RWPE2 (cell line): ENCODE measurements at regions not wholly inside any gene's neighbourhood (a gene's known extent, or its start where the extent isn't known, plus 50 kb on each side); places are given as distances from the start of the nearest gene placed in this dataset.
"Not testable (repeated sequence)": the region's sequence is repeated elsewhere in the genome, so short reads cannot be mapped to it uniquely, and the experiment has no call there.

Experiments used
- ATAC-seq: fragments of 200-7000 bp; cut with Tn5 transposase; 3 replicates; pipeline ENCODE4 v1.9.1; 2021; ENCODE audit warnings: low read depth
- DNase-seq: peaks from one replicate; pipeline ENCODE4 v3.0.0-alpha.2; 2020; ENCODE audit warnings: low spot score
- H3K27ac ChIP-seq: fragments of 450-650 bp; 2 replicates; pipeline ENCODE4 v1.5.1; 2017; ENCODE audit warnings: mild to moderate bottlenecking; ENCODE audit not compliant: poor library complexity, severe bottlenecking
- H3K27me3 ChIP-seq: fragments of 250-450 bp; sonication (Bioruptor Pico); 2 replicates; pipeline ENCODE4 v1.5.1; 2021; ENCODE audit warnings: mild to moderate bottlenecking, moderate library complexity; ENCODE audit not compliant: insufficient read depth, poor library complexity, severe bottlenecking
- H3K36me3 ChIP-seq: fragments of 250-450 bp; sonication (Bioruptor Pico); 2 replicates; pipeline ENCODE4 v1.5.1; 2020; ENCODE audit warnings: low read depth, mild to moderate bottlenecking, moderate library complexity
- H3K4me1 ChIP-seq: fragments of 250-450 bp; sonication (Bioruptor Pico); 2 replicates; pipeline ENCODE4 v1.5.1; 2021; ENCODE audit warnings: mild to moderate bottlenecking, moderate library complexity; ENCODE audit not compliant: insufficient read depth, poor library complexity, severe bottlenecking
- H3K4me3 ChIP-seq: fragments of 250-450 bp; sonication (Bioruptor Pico); 2 replicates; pipeline ENCODE4 v1.5.1; 2021; ENCODE audit warnings: mild to moderate bottlenecking, moderate library complexity; ENCODE audit not compliant: severe bottlenecking
- H3K9me3 ChIP-seq: fragments of 250-450 bp; sonication (Bioruptor Pico); 2 replicates; pipeline ENCODE4 v1.5.1; 2021; ENCODE audit warnings: mild to moderate bottlenecking, moderate library complexity; ENCODE audit not compliant: severe bottlenecking
- TF ChIP-seq, protein P1 (sequence below): fragments of 450-650 bp; IDR thresholded peaks from one replicate; pipeline ENCODE4 v1.5.1; 2017; ENCODE audit warnings: mild to moderate bottlenecking, moderate library complexity; ENCODE audit not compliant: poor library complexity, severe bottlenecking

DNA sequence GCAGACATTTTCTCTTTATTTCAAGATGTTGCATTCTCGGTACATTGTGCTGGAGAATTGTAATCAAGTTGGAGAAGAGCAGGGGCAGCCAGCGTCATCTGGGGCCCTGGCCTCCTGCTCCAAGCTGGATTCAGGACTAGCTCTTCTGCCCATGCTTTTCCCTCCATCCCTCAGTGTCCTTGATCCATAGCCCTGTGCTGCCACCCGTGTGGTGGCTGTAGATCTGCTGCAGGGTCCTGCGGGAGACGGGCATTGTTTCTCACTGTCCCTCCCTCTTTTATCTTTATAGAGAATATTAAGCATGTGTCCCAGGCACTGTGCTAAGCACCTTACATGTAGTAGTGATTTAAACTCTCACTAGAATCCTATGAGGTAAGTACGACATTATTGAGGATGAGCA lies 60.5 kb upstream of the HAND1 start:
- H3K27me3 ChIP-seq: peaks cover 5% of the 10 kb centered on the region
- no peaks in the 10 kb centered on the region for H3K9me3 ChIP-seq
- no peak for DNase-seq
- H3K4me3 ChIP-seq: no peak overlapping the region
- H3K4me1 ChIP-seq: no peaks in the 10 kb centered on the region
- no peak overlapping the region for H3K27ac ChIP-seq
- no peak for ATAC-seq
- TF ChIP-seq, protein P1, sequence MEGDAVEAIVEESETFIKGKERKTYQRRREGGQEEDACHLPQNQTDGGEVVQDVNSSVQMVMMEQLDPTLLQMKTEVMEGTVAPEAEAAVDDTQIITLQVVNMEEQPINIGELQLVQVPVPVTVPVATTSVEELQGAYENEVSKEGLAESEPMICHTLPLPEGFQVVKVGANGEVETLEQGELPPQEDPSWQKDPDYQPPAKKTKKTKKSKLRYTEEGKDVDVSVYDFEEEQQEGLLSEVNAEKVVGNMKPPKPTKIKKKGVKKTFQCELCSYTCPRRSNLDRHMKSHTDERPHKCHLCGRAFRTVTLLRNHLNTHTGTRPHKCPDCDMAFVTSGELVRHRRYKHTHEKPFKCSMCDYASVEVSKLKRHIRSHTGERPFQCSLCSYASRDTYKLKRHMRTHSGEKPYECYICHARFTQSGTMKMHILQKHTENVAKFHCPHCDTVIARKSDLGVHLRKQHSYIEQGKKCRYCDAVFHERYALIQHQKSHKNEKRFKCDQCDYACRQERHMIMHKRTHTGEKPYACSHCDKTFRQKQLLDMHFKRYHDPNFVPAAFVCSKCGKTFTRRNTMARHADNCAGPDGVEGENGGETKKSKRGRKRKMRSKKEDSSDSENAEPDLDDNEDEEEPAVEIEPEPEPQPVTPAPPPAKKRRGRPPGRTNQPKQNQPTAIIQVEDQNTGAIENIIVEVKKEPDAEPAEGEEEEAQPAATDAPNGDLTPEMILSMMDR: no peak
- no peaks in the 10 kb centered on the region for H3K36me3 ChIP-seq

GRCh38 chr5:154536439-154536838 lies 58.4 kb upstream of the HAND1 start:
- not testable (repeated sequence) for H3K27ac ChIP-seq, H3K9me3 ChIP-seq, H3K4me1 ChIP-seq, H3K36me3 ChIP-seq, H3K27me3 ChIP-seq, H3K4me3 ChIP-seq, DNase-seq, ATAC-seq

GRCh38 chr5:154535535-154535934 lies 57.5 kb upstream of the HAND1 start:
- no peak for ATAC-seq
- no peaks in the 10 kb centered on the region for H3K4me1 ChIP-seq

DNA sequence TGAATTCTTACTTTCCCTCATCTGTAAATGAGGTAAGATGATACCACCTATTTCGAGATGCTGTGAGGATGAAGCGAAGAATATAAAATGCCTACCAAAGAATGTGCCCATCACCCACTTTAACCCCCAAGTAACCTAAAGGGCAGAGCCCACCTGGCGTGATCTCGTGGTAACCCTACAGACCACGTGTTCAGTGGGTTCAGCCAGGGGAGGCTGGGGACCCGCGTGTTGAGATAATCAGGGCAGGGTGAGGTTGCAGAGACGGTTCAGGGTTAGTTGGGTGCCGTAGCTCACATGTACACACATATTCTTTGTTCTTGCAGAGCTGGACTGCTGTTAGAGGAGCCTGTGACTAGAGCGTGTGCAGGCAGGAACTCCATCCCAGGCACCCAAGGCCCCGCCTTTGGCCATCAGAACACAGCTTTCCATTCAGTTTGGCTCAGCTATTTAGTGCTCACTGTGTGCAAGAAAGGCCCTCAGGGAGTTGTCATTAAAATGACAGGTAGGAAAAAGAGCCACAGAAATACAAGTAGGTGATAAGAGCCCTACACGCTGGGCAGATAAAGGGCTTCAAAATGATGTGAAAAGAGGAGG lies 56.5 kb upstream of the HAND1 start:
- no peaks in the 10 kb centered on the region for H3K4me1 ChIP-seq
- no peak for ATAC-seq
- H3K36me3 ChIP-seq: no peaks in the 10 kb centered on the region
- no peak overlapping the region for H3K4me3 ChIP-seq
- no peak for DNase-seq
- no peak overlapping the region for H3K27ac ChIP-seq
- H3K9me3 ChIP-seq: no peaks in the 10 kb centered on the region
- H3K27me3 ChIP-seq: no peaks in the 10 kb centered on the region
- TF ChIP-seq, protein P1: no peak

More at GRCh38 chr5:154535535-154535934, 57.5 kb upstream of the HAND1 start:
- DNase-seq: no peak
- Histone ChIP-seq H3K9me3 (no peaks in the 10 kb centered on the region), H3K27me3 (no peaks in the 10 kb centered on the region), H3K4me3 (no peak overlapping the region), H3K36me3 (no peaks in the 10 kb centered on the region), H3K27ac (no peak overlapping the region)
- TF ChIP-seq, protein P1: no peak

GRCh38 chr5:154529282-154529681 lies 51.3 kb upstream of the HAND1 start:
- Histone ChIP-seq H3K27ac (no peak overlapping the region), H3K36me3 (no peaks in the 10 kb centered on the region), H3K4me1 (no peaks in the 10 kb centered on the region), H3K9me3 (no peaks in the 10 kb centered on the region), H3K4me3 (no peak overlapping the region), H3K27me3 (no peaks in the 10 kb centered on the region)
- ATAC-seq (no peak), DNase-seq (no peak)
- TF ChIP-seq, protein P1: no peak
